Karpas-422 (cell line): ENCODE measurements at regions not wholly inside any gene's neighbourhood (a gene's known extent, or its start where the extent isn't known, plus 50 kb on each side); places are given as distances from the start of the nearest gene placed in this dataset.

Experiments
- DNase-seq: peaks from one replicate; pipeline ENCODE4 v3.0.0-alpha.2; 2015
- H2AFZ ChIP-seq: fragments of 200-600 bp; sonication (generic); 2 replicates; pipeline ENCODE4 v1.6.1; 2014; ENCODE audit warnings: antibody characterized with exemption, low read length, mixed read lengths
- H3K27ac ChIP-seq: fragments of 200-600 bp; sonication (generic); 2 replicates; pipeline ENCODE4 v1.5.1; 2014; ENCODE audit warnings: mild to moderate bottlenecking, low read length, moderate library complexity
- H3K27me3 ChIP-seq: fragments of 200-600 bp; sonication (generic); 2 replicates; pipeline ENCODE4 v1.6.1; 2014; ENCODE audit warnings: low read length, mixed read lengths
- H3K36me3 ChIP-seq: fragments of 200-600 bp; sonication (generic); 2 replicates; pipeline ENCODE4 v1.6.1; 2014; ENCODE audit warnings: low read length, mixed read lengths; ENCODE audit not compliant: insufficient read depth
- H3K4me1 ChIP-seq: fragments of 200-600 bp; sonication (generic); 2 replicates; pipeline ENCODE4 v1.6.1; 2014; ENCODE audit warnings: mild to moderate bottlenecking, low read length, mixed read lengths
- H3K4me2 ChIP-seq: fragments of 200-600 bp; sonication (generic); 2 replicates; pipeline ENCODE4 v1.6.1; 2014; ENCODE audit warnings: low read length, low read depth, mild to moderate bottlenecking; ENCODE audit not compliant: poor library complexity, severe bottlenecking
- H3K4me3 ChIP-seq: fragments of 200-600 bp; sonication (generic); 2 replicates; pipeline ENCODE4 v1.5.1; 2014; ENCODE audit warnings: mild to moderate bottlenecking, antibody characterized with exemption, low read length, mixed read lengths
- H3K79me2 ChIP-seq: fragments of 200-600 bp; sonication (generic); 2 replicates; pipeline ENCODE4 v1.6.1; 2014; ENCODE audit warnings: mild to moderate bottlenecking, low read length, mixed read lengths
- H3K9ac ChIP-seq: fragments of 200-600 bp; sonication (generic); 2 replicates; pipeline ENCODE4 v1.6.0; 2014; ENCODE audit warnings: low read length
- H3K9me2 ChIP-seq: fragments of 200-600 bp; sonication (generic), shearing (Covaris generic); replicated peaks from 2 replicates; pipeline ENCODE4 v1.6.0; 2014; ENCODE audit warnings: mild to moderate bottlenecking, low read length, moderate library complexity; ENCODE audit not compliant: insufficient read depth
- H3K9me3 ChIP-seq: fragments of 300-700, 200-600 bp; sonication (generic); 2 replicates; pipeline ENCODE4 v1.6.1; 2014; ENCODE audit warnings: low read length, mixed read lengths
- H4K20me1 ChIP-seq: fragments of 200-600 bp; sonication (generic); 2 replicates; pipeline ENCODE4 v1.6.1; 2014; ENCODE audit warnings: mild to moderate bottlenecking, antibody characterized with exemption, low read length, low read depth; ENCODE audit not compliant: insufficient read depth

GRCh38 chr2:735670-736218 is 58.5 kb upstream of the TMEM18 start:
- Histone ChIP-seq H4K20me1 (no peaks in the 10 kb centered on the region), H3K27ac (no peak overlapping the region), H3K9me2 (no peaks in the 10 kb centered on the region), H3K4me3 (no peak overlapping the region), H3K4me1 (peaks cover 39% of the 10 kb centered on the region), H3K27me3 (no peaks in the 10 kb centered on the region), H3K9me3 (no peaks in the 10 kb centered on the region), H3K9ac (no peak overlapping the region), H2AFZ (peak overlapping the region; percentile 10; the same call in 1 of the 2 replicates), H3K4me2 (no peak overlapping the region), H3K79me2 (no peaks in the 10 kb centered on the region), H3K36me3 (no peaks in the 10 kb centered on the region)
- DNase-seq = no peak

DNA sequence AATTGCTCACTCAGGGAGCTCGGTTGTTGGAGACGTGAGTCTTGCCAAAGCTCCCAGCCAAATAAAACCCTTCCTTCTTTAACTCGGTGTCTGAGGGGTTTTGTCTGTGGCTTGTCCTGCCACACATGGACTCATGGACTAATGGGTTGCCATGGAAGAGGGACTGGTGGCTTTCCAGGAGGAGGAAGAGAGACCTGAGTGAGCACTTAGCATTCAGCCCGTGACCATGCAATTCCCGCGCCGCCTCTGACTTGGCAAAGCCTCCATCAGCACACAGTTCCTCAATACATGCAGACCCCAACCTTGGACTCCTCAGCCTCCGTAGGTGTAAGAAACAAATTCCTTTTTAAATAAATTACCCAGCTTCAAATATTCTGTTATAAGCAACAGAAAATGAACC is 57.3 kb upstream of the TMEM18 start:
- no peak for DNase-seq
- no peaks in the 10 kb centered on the region for H4K20me1 ChIP-seq
- no peaks in the 10 kb centered on the region for H3K36me3 ChIP-seq
- H3K4me1 ChIP-seq = peaks cover 35% of the 10 kb centered on the region
- H3K27ac ChIP-seq = no peak overlapping the region
- no peaks in the 10 kb centered on the region for H3K9me2 ChIP-seq
- H2AFZ ChIP-seq = no peak overlapping the region
- H3K79me2 ChIP-seq = no peaks in the 10 kb centered on the region
- no peak overlapping the region for H3K4me2 ChIP-seq
- H3K4me3 ChIP-seq = no peak overlapping the region
- H3K9ac ChIP-seq = no peak overlapping the region
- H3K27me3 ChIP-seq = no peaks in the 10 kb centered on the region
- no peaks in the 10 kb centered on the region for H3K9me3 ChIP-seq

DNA sequence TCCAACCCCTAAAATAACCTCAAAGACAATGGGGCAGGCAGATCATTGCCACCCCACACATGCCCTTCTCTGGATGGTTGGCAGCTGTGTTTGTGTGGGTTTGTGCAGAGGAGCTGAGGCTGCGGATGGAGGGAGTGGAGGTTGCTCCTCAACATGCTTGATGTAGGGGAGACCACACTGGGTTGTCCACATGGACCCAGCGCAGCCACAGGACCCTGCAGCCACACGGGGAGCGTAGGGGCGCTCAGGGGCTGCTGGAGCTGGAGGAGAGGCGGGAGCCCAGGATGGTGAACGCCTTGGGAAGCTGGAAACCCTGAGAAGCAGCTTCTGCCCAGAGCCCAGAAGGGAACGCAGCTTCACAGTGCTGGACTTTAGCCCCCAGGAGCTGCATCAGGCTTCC is 56.3 kb upstream of the TMEM18 start:
- no peak overlapping the region for H3K9ac ChIP-seq

GRCh38 chr2:733001-733400 is 55.8 kb upstream of the TMEM18 start:
- DNase-seq = no peak
- H4K20me1 ChIP-seq = no peaks in the 10 kb centered on the region
- no peak overlapping the region for H3K4me3 ChIP-seq
- no peak overlapping the region for H2AFZ ChIP-seq
- no peaks in the 10 kb centered on the region for H3K27me3 ChIP-seq
- no peaks in the 10 kb centered on the region for H3K9me3 ChIP-seq
- H3K9me2 ChIP-seq = no peaks in the 10 kb centered on the region
- peaks cover 21% of the 10 kb centered on the region for H3K4me1 ChIP-seq
- H3K27ac ChIP-seq = no peak overlapping the region
- H3K4me2 ChIP-seq = no peak overlapping the region
- H3K79me2 ChIP-seq = no peaks in the 10 kb centered on the region
- H3K36me3 ChIP-seq = no peaks in the 10 kb centered on the region
- no peak overlapping the region for H3K9ac ChIP-seq

More for the DNA sequence above, 56.3 kb upstream of the TMEM18 start:
- DNase-seq = no peak
- Histone ChIP-seq H3K4me1 (peaks cover 25% of the 10 kb centered on the region), H3K36me3 (no peaks in the 10 kb centered on the region), H3K9me2 (no peaks in the 10 kb centered on the region), H2AFZ (no peak overlapping the region), H3K9me3 (no peaks in the 10 kb centered on the region), H3K4me2 (no peak overlapping the region), H3K79me2 (no peaks in the 10 kb centered on the region), H3K4me3 (no peak overlapping the region), H4K20me1 (no peaks in the 10 kb centered on the region), H3K27me3 (no peaks in the 10 kb centered on the region), H3K27ac (no peak overlapping the region)

GRCh38 chr2:731711-732110 is 54.5 kb upstream of the TMEM18 start:
- Histone ChIP-seq H3K36me3 (no peaks in the 10 kb centered on the region), H3K9me3 (no peaks in the 10 kb centered on the region), H3K4me2 (no peak overlapping the region), H3K79me2 (no peaks in the 10 kb centered on the region), H3K9me2 (no peaks in the 10 kb centered on the region), H3K4me3 (no peak overlapping the region), H2AFZ (no peak overlapping the region), H3K9ac (no peak overlapping the region), H3K27ac (no peak overlapping the region), H3K4me1 (peaks cover 11% of the 10 kb centered on the region), H3K27me3 (no peaks in the 10 kb centered on the region), H4K20me1 (no peaks in the 10 kb centered on the region)
- DNase-seq = no peak

DNA sequence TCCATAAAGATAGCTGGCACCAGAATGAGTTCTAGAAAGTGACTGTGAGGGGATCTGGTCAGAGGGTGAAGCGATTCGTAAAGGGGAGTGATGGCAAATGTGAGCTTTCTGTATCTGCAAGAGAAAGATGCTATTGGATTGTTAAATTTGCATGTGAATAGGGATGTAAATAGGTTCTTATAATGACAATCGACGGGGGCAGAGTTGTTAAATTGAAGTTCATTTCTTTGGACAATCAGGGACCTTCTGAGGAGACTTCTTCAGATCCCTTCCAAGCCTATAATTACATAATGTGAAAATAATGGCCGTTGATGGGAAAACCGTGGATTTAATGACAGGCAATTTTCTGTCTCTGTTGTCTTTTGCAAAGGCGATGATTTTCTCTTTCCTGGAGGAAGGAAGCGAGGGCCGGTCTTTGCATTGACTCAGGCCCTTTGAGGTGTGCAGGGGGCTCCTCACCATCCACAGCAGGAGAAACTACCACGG is 52.2 kb upstream of the TMEM18 start:
- H3K27me3 ChIP-seq = no peaks in the 10 kb centered on the region
- no peak overlapping the region for H3K9ac ChIP-seq
- no peaks in the 10 kb centered on the region for H4K20me1 ChIP-seq
- no peak overlapping the region for H3K27ac ChIP-seq
- no peak overlapping the region for H3K4me2 ChIP-seq
- H3K79me2 ChIP-seq = no peaks in the 10 kb centered on the region
- H3K9me3 ChIP-seq = no peaks in the 10 kb centered on the region
- H3K4me1 ChIP-seq = peaks cover 4% of the 10 kb centered on the region; the same call in 1 of the 2 replicates
- H3K9me2 ChIP-seq = no peaks in the 10 kb centered on the region
- no peak overlapping the region for H2AFZ ChIP-seq
- no peaks in the 10 kb centered on the region for H3K36me3 ChIP-seq
- no peak overlapping the region for H3K4me3 ChIP-seq
- DNase-seq = no peak

DNA sequence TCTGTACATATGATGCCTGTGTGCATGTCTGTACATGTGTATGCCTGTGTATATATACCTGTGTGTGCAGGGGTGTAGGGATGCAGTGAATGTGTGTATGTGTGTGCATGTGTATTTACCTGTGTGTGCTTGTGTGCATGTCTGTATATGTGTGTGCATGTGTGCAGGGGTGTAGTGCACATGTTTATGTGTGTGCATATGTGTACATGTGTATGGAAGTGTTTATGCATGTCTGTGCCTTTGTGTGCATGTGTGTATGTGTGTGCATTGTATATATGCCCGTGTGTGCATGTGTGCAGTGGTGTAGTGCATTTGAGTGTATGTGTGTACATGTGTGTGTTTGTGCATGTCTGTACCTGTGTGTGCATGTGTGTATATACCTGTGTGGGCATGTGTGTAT is 51.0 kb upstream of the TMEM18 start:
- no peaks in the 10 kb centered on the region for H3K79me2 ChIP-seq
- no peak overlapping the region for H3K9ac ChIP-seq
- no peak for DNase-seq
- H3K27me3 ChIP-seq = no peaks in the 10 kb centered on the region
- no peak overlapping the region for H3K27ac ChIP-seq
- no peaks in the 10 kb centered on the region for H3K36me3 ChIP-seq
- H3K4me1 ChIP-seq = peaks cover 4% of the 10 kb centered on the region; the same call in 1 of the 2 replicates
- H3K4me2 ChIP-seq = no peak overlapping the region
- H2AFZ ChIP-seq = no peak overlapping the region
- no peaks in the 10 kb centered on the region for H4K20me1 ChIP-seq
- H3K9me2 ChIP-seq = no peaks in the 10 kb centered on the region
- no peak overlapping the region for H3K4me3 ChIP-seq
- H3K9me3 ChIP-seq = no peaks in the 10 kb centered on the region

- Histone ChIP-seq H3K9ac (no peak overlapping the region), H2AFZ (no peak overlapping the region), H4K20me1 (no peaks in the 10 kb centered on the region), H3K27ac (no peak overlapping the region), H3K4me1 (peaks cover 4% of the 10 kb centered on the region; the same call in 1 of the 2 replicates), H3K9me2 (no peaks in the 10 kb centered on the region), H3K9me3 (no peaks in the 10 kb centered on the region), H3K4me3 (no peak overlapping the region), H3K4me2 (no peak overlapping the region), H3K79me2 (no peaks in the 10 kb centered on the region), H3K36me3 (no peaks in the 10 kb centered on the region), H3K27me3 (no peaks in the 10 kb centered on the region)
- no peak for DNase-seq
These were observed 49.9 kb upstream of the TMEM18 start for GRCh38 chr2:727071-727470.
